ENCODE measurements at regions not wholly inside any gene's neighbourhood (a gene's known extent, or its start where the extent isn't known, plus 50 kb on each side); places are given as distances from the start of the nearest gene placed in this dataset.
"Not testable (repeated sequence)": the region's sequence is repeated elsewhere in the genome, so short reads cannot be mapped to it uniquely, and the experiment has no call there.

- H3K36me3 ChIP-seq = no peaks in the 10 kb centered on the region
- H3K9me3 ChIP-seq = no peaks in the 10 kb centered on the region
- no peaks in the 10 kb centered on the region for H3K4me1 ChIP-seq
- H3K4me3 ChIP-seq = no peak overlapping the region
- H3K27ac ChIP-seq = no peak overlapping the region
- no peak for TF ChIP-seq CTCF (IDR thresholded peaks at IDR 0.05)
- intact Hi-C loops (cut with DNase I; ENCODE audit: low total_unique reads) = no loop called here
- H3K27me3 ChIP-seq = no peaks in the 10 kb centered on the region
- no peak for DNase-seq
Observed at GRCh38 chr14:106109337-106109736, 583.0 kb downstream of the TMEM121 start.

GRCh38 chr14:106115401-106115800 lies 589.0 kb downstream of the TMEM121 start:
- no peak for TF ChIP-seq CTCF (IDR thresholded peaks at IDR 0.05)
- Histone ChIP-seq H3K9me3 (no peaks in the 10 kb centered on the region), H3K27ac (no peak overlapping the region), H3K4me1 (no peaks in the 10 kb centered on the region), H3K36me3 (no peaks in the 10 kb centered on the region), H3K4me3 (no peak overlapping the region), H3K27me3 (no peaks in the 10 kb centered on the region)
- DNase-seq = no peak
- intact Hi-C loops (cut with DNase I; ENCODE audit: low total_unique reads) = no loop called here

- H3K36me3 ChIP-seq; H3K4me3 ChIP-seq; intact Hi-C loops (cut with DNase I; ENCODE audit: low total_unique reads); H3K4me1 ChIP-seq; DNase-seq; H3K27me3 ChIP-seq; H3K9me3 ChIP-seq; H3K27ac ChIP-seq: not testable (repeated sequence)
Observed at GRCh38 chr14:106116339-106116930, 590.1 kb downstream of the TMEM121 start.

GRCh38 chr14:106120101-106120500 lies 593.7 kb downstream of the TMEM121 start:
- intact Hi-C loops (cut with DNase I; ENCODE audit: low total_unique reads) = no loop called here

GRCh38 chr14:106129274-106129673 lies 602.9 kb downstream of the TMEM121 start:
- Histone ChIP-seq H3K27me3 (peaks cover 0 to 5% of the 10 kb centered on the region in 2 donors), H3K4me1 (no peaks in the 10 kb centered on the region), H3K4me3 (no peak overlapping the region), H3K27ac (no peak overlapping the region), H3K36me3 (no peaks in the 10 kb centered on the region), H3K9me3 (no peaks in the 10 kb centered on the region)
- DNase-seq = no peak
- intact Hi-C loops (cut with DNase I; ENCODE audit: low total_unique reads) = no loop called here
- TF ChIP-seq CTCF (IDR thresholded peaks at IDR 0.05) = no peak

More at GRCh38 chr14:106120101-106120500, 593.7 kb downstream of the TMEM121 start:
- no peaks in the 10 kb centered on the region for H3K36me3 ChIP-seq
- no peak for DNase-seq
- no peaks in the 10 kb centered on the region for H3K9me3 ChIP-seq
- H3K27me3 ChIP-seq = no peaks in the 10 kb centered on the region
- no peak overlapping the region for H3K27ac ChIP-seq
- TF ChIP-seq CTCF (IDR thresholded peaks at IDR 0.05) = no peak
- no peak overlapping the region for H3K4me3 ChIP-seq
- H3K4me1 ChIP-seq = no peaks in the 10 kb centered on the region

GRCh38 chr14:106129904-106130661 lies 603.7 kb downstream of the TMEM121 start:
- H3K27me3 ChIP-seq; H3K36me3 ChIP-seq; DNase-seq; H3K4me1 ChIP-seq; H3K9me3 ChIP-seq; H3K4me3 ChIP-seq; intact Hi-C loops (cut with DNase I; ENCODE audit: low total_unique reads); H3K27ac ChIP-seq: not testable (repeated sequence)

- H3K4me3 ChIP-seq; H3K4me1 ChIP-seq; H3K9me3 ChIP-seq; DNase-seq; H3K27ac ChIP-seq; H3K36me3 ChIP-seq; H3K27me3 ChIP-seq; intact Hi-C loops (cut with DNase I; ENCODE audit: low total_unique reads): not testable (repeated sequence)
Observed at GRCh38 chr14:106133126-106133525, 606.7 kb downstream of the TMEM121 start.

All from tibial artery (tissue), 4 donors.